Panc1 (cell line): ENCODE measurements at regions not wholly inside any gene's neighbourhood (a gene's known extent, or its start where the extent isn't known, plus 50 kb on each side); places are given as distances from the start of the nearest gene placed in this dataset.

Source experiments
- ATAC-seq: fragments of 200-7000 bp; cut with Tn5 transposase; 2 replicates; pipeline ENCODE4 v1.9.1; 2020; ENCODE audit warnings: mild to moderate bottlenecking, moderate library complexity
- BruUV-seq: library from RNA; stranded (reverse); fragments of 400-500 nt; replicated peaks from 2 replicates; lab custom pipeline; 2021; lab: Mats Ljungman, UMichigan
- CTCF ChIA-PET: fragments of 300-600 bp; sonication (Branson Sonifier 250); formaldehyde crosslinking; loops from one replicate; lab custom pipeline; 2022; ENCODE audit warnings: antibody characterized with exemption; lab: Charles Lee
- POLR2A ChIA-PET: fragments of 300-600 bp; sonication (Branson Sonifier 250); formaldehyde crosslinking; loops from one replicate; lab custom pipeline; 2022; ENCODE audit warnings: antibody characterized with exemption; lab: Charles Lee
- DNase-seq: peaks from one replicate; pipeline ENCODE4 v3.0.0-alpha.2; 2010; ENCODE audit warnings: low read depth, low spot score
- H3K27ac ChIP-seq: 2 replicates; pipeline ENCODE4 v1.5.1; 2011; ENCODE audit warnings: mild to moderate bottlenecking, low read length, inconsistent platforms
- H3K27me3 ChIP-seq: fragments of 200-500 bp; sonication (Bioruptor generic); 2 replicates; pipeline ENCODE4 v1.6.0; 2014; ENCODE audit warnings: low read length, inconsistent platforms; ENCODE audit not compliant: control insufficient read depth, insufficient read depth
- H3K36me3 ChIP-seq: fragments of 200-500 bp; sonication (Bioruptor generic); 2 replicates; pipeline ENCODE4 v1.5.1; 2014; ENCODE audit warnings: inconsistent platforms, mild to moderate bottlenecking, low read length, moderate library complexity; ENCODE audit not compliant: control insufficient read depth, insufficient read depth
- H3K4me1 ChIP-seq: 2 replicates; pipeline ENCODE4 v1.5.1; 2011; ENCODE audit warnings: inconsistent platforms, mild to moderate bottlenecking, low read length, moderate library complexity; ENCODE audit not compliant: control insufficient read depth, insufficient read depth
- H3K4me3 ChIP-seq, 2 experiments: 2 replicates each; pipeline ENCODE4 v1.5.1; 2011 to 2012; ENCODE audit warnings: low read depth in 2 of 2, low read length in 2 of 2, mild to moderate bottlenecking in 2 of 2, inconsistent platforms in 1 of 2, moderate library complexity in 1 of 2
- H3K9me3 ChIP-seq: fragments of 200-500 bp; sonication (Bioruptor generic); 2 replicates; pipeline ENCODE4 v1.5.1; 2014; ENCODE audit warnings: low read depth, mild to moderate bottlenecking, inconsistent platforms, low read length, moderate library complexity; ENCODE audit not compliant: control insufficient read depth, insufficient read depth
- POLR2AphosphoS5 ChIP-seq: IDR thresholded peaks from 2 replicates; pipeline ENCODE4 v1.6.1; 2012; ENCODE audit warnings: mild to moderate bottlenecking, low read depth, low read length, moderate library complexity
- SIN3A ChIP-seq: IDR thresholded peaks from 2 replicates; pipeline ENCODE4 v1.6.1; 2012; ENCODE audit warnings: low read depth, mild to moderate bottlenecking, low read length, moderate library complexity, borderline replicate concordance; ENCODE audit not compliant: insufficient read depth
- TCF7L2 ChIP-seq: IDR thresholded peaks from 2 replicates; pipeline ENCODE4 v1.6.1; 2011; ENCODE audit warnings: mild to moderate bottlenecking, low read depth, low read length, inconsistent platforms
- in situ Hi-C: cut with HindIII; loops from 2 replicates; pipeline ENCODE4 v1.10.0; 2016; ENCODE audit warnings: low sequenced_read_pairs, low pct_unique_long_range_greater_than_20kb
- intact Hi-C: fragments of 100-400 bp; cut with micrococcal nuclease; formaldehyde crosslinking; loops from one replicate; pipeline ENCODE4 v1.10.0; 2022; ENCODE audit not compliant: unreplicated experiment
- TF ChIP-seq, protein P1 (sequence below), 2 experiments: IDR thresholded peaks; 2 replicates each; pipeline ENCODE4 v1.6.1; 2011 to 2012; ENCODE audit warnings: low read depth in 2 of 2, control low read depth in 1 of 2, low read length in 1 of 2, mild to moderate bottlenecking in 1 of 2, moderate library complexity in 1 of 2; ENCODE audit not compliant: insufficient read depth in 1 of 2
- TF ChIP-seq, protein P2 (sequence below): fragments of 450-650 bp; IDR thresholded peaks from 2 replicates; pipeline ENCODE4 v1.5.1; 2017; ENCODE audit warnings: mild to moderate bottlenecking

DNA sequence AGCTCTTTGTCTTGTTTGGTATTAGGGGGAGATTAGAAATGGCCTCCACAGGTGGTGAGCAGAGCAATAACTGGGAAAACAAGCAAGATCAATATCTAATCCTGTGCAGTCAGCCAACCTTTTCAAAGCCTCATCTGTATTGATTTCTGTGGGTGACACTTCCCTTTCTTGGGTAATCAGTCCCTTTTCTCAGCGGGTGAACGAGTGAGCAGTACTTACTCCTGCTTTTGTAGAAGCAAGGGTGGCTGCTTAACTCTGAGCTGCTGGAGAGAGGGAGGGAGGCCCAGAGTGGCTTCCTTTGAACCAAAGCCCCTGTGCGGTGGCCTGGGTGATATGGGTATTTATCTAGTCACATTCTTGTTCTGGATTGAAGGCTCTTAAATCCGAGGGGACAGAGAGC lies 254.8 kb upstream of the CHD6 start:
- H3K27me3 ChIP-seq: no peaks in the 10 kb centered on the region
- H3K4me1 ChIP-seq: no peaks in the 10 kb centered on the region
- H3K4me3 ChIP-seq: no peak overlapping the region
- BruUV-seq: no TSS peak
- TF ChIP-seq, protein P1, sequence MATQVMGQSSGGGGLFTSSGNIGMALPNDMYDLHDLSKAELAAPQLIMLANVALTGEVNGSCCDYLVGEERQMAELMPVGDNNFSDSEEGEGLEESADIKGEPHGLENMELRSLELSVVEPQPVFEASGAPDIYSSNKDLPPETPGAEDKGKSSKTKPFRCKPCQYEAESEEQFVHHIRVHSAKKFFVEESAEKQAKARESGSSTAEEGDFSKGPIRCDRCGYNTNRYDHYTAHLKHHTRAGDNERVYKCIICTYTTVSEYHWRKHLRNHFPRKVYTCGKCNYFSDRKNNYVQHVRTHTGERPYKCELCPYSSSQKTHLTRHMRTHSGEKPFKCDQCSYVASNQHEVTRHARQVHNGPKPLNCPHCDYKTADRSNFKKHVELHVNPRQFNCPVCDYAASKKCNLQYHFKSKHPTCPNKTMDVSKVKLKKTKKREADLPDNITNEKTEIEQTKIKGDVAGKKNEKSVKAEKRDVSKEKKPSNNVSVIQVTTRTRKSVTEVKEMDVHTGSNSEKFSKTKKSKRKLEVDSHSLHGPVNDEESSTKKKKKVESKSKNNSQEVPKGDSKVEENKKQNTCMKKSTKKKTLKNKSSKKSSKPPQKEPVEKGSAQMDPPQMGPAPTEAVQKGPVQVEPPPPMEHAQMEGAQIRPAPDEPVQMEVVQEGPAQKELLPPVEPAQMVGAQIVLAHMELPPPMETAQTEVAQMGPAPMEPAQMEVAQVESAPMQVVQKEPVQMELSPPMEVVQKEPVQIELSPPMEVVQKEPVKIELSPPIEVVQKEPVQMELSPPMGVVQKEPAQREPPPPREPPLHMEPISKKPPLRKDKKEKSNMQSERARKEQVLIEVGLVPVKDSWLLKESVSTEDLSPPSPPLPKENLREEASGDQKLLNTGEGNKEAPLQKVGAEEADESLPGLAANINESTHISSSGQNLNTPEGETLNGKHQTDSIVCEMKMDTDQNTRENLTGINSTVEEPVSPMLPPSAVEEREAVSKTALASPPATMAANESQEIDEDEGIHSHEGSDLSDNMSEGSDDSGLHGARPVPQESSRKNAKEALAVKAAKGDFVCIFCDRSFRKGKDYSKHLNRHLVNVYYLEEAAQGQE (IDR thresholded peaks at IDR 0.05; ENCODE audit: insufficient read depth in 1 of 2, low read depth in 2 of 2, low read length in 1 of 2): no peak
- H3K27ac ChIP-seq: no peak overlapping the region
- no peak for ATAC-seq
- in situ Hi-C loops (no loop called here), intact Hi-C loops (no loop called here)
- ChIA-PET CTCF (no interaction called here), POLR2A (no interaction called here)
- H3K36me3 ChIP-seq: no peaks in the 10 kb centered on the region
- no peaks in the 10 kb centered on the region for H3K9me3 ChIP-seq
- DNase-seq: no peak

DNA sequence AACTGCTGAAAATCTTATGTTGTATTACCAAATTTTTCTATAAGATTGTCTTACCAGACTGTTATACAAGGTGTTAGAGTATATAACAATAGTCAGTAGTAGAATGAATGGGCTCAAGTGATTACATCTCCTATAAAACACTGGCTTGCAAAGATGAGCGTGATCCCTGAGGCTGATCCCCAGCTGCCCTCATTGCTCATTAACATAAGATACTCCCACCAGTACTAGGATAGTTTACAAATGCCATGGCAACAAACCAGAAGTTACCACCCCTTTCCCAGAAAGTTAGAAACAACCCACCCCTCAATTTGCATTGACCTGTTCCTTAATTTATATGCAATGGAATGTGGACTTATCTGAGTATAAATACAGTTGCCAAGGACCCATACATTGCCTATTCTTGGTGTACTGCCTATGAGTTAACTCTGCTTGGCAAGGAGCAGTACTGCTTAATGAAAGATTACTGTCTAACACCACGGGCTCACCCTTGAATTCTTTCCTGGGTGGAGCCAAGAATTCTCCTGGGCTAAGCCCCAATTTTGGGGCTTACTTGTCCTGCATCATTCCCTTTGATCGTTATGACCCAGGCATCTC lies 252.8 kb upstream of the CHD6 start:
- no peak overlapping the region for H3K27ac ChIP-seq
- H3K4me1 ChIP-seq: no peaks in the 10 kb centered on the region
- in situ Hi-C loops: no loop called here
- BruUV-seq: no TSS peak
- ChIA-PET POLR2A (no interaction called here), CTCF (no interaction called here)
- no peak overlapping the region for H3K4me3 ChIP-seq
- intact Hi-C loops: no loop called here
- ATAC-seq (no peak), DNase-seq (no peak)
- no peaks in the 10 kb centered on the region for H3K27me3 ChIP-seq
- H3K9me3 ChIP-seq: no peaks in the 10 kb centered on the region
- TF ChIP-seq POLR2AphosphoS5 (no peak), SIN3A (no peak), TCF7L2 (no peak)
- TF ChIP-seq, protein P1 (IDR thresholded peaks at IDR 0.05; ENCODE audit: insufficient read depth in 1 of 2, low read depth in 2 of 2, low read length in 1 of 2): no peak
- TF ChIP-seq, protein P2, sequence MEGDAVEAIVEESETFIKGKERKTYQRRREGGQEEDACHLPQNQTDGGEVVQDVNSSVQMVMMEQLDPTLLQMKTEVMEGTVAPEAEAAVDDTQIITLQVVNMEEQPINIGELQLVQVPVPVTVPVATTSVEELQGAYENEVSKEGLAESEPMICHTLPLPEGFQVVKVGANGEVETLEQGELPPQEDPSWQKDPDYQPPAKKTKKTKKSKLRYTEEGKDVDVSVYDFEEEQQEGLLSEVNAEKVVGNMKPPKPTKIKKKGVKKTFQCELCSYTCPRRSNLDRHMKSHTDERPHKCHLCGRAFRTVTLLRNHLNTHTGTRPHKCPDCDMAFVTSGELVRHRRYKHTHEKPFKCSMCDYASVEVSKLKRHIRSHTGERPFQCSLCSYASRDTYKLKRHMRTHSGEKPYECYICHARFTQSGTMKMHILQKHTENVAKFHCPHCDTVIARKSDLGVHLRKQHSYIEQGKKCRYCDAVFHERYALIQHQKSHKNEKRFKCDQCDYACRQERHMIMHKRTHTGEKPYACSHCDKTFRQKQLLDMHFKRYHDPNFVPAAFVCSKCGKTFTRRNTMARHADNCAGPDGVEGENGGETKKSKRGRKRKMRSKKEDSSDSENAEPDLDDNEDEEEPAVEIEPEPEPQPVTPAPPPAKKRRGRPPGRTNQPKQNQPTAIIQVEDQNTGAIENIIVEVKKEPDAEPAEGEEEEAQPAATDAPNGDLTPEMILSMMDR: no peak
- no peaks in the 10 kb centered on the region for H3K36me3 ChIP-seq
